Stimulated activated CD8-positive, alpha-beta memory T cell treated with anti-CD3 and anti-CD28 coated beads, Interleukin-2, amount 100 ng/mL, for 1 hour (primary cell): ENCODE measurements at regions not wholly inside any gene's neighbourhood (a gene's known extent, or its start where the extent isn't known, plus 50 kb on each side); places are given as distances from the start of the nearest gene placed in this dataset.

Experiments
- DNase-seq, 2 donors: peaks; one replicate each; pipeline ENCODE4 v3.0.0-alpha.2; 2020; ENCODE audit warnings: low read depth in 2 of 2

GRCh38 chr1:36743286-36744005, 260.7 kb upstream of the CSF3R start:
- no peak for DNase-seq

- no peak for DNase-seq
Observed at GRCh38 chr1:36741066-36741465, 258.4 kb upstream of the CSF3R start.

GRCh38 chr1:36740446-36740845, 257.7 kb upstream of the CSF3R start:
- DNase-seq, result no peak

- DNase-seq, result no peak
Observed at GRCh38 chr1:36739703-36740289, 257.1 kb upstream of the CSF3R start.

GRCh38 chr1:36738245-36738644, 255.5 kb upstream of the CSF3R start:
- DNase-seq, result no peak

GRCh38 chr1:36737767-36738166, 255.1 kb upstream of the CSF3R start:
- DNase-seq, result no peak

GRCh38 chr1:36737038-36737555, 254.4 kb upstream of the CSF3R start:
- no peak for DNase-seq

GRCh38 chr1:36735939-36736730, 253.4 kb upstream of the CSF3R start:
- no peak for DNase-seq

- DNase-seq, result no peak
Observed at GRCh38 chr1:36735436-36735835, 252.7 kb upstream of the CSF3R start.

GRCh38 chr1:36734356-36734755, 251.6 kb upstream of the CSF3R start:
- no peak for DNase-seq

- no peak for DNase-seq
Observed at GRCh38 chr1:36733748-36734147, 251.0 kb upstream of the CSF3R start.

- no peak for DNase-seq
Observed at GRCh38 chr1:36732015-36732356, 249.3 kb upstream of the CSF3R start.

- no peak for DNase-seq
Observed at GRCh38 chr1:36731226-36732014, 248.7 kb upstream of the CSF3R start.

GRCh38 chr1:36730599-36730998, 247.9 kb upstream of the CSF3R start:
- no peak for DNase-seq

- no peak for DNase-seq
Observed at GRCh38 chr1:36729716-36730510, 247.2 kb upstream of the CSF3R start.

GRCh38 chr1:36729289-36729688, 246.6 kb upstream of the CSF3R start:
- DNase-seq, result no peak

GRCh38 chr1:36728846-36729245, 246.1 kb upstream of the CSF3R start:
- DNase-seq, result no peak

GRCh38 chr1:36728051-36728450, 245.3 kb upstream of the CSF3R start:
- DNase-seq, result no peak

- no peak for DNase-seq
Observed at GRCh38 chr1:36725151-36725550, 242.4 kb upstream of the CSF3R start.

GRCh38 chr1:36723813-36724212, 241.1 kb upstream of the CSF3R start:
- no peak for DNase-seq

GRCh38 chr1:36722871-36723270, 240.2 kb upstream of the CSF3R start:
- no peak for DNase-seq
